Thyroid gland (tissue), 4 donors: ENCODE measurements at regions not wholly inside any gene's neighbourhood (a gene's known extent, or its start where the extent isn't known, plus 50 kb on each side); places are given as distances from the start of the nearest gene placed in this dataset.

Experiments used
- DNase-seq, 2 donors: peaks; one replicate each; pipeline ENCODE4 v3.0.0-alpha.2; 2019
- H3K27ac ChIP-seq, 3 donors: fragments of 200-600 bp; sonication (generic); 1 replicate in 2 of 3; 2 replicates in 1 of 3; pipeline ENCODE4 v1.5.1; 2016 to 2019; ENCODE audit warnings: mild to moderate bottlenecking in 1 of 3, moderate library complexity in 1 of 3
- H3K27me3 ChIP-seq: fragments of 200-600 bp; sonication (generic); one replicate; pipeline ENCODE4 v1.5.1; 2019
- H3K36me3 ChIP-seq, 2 donors: fragments of 200-600 bp; sonication (generic); one replicate each; pipeline ENCODE4 v1.5.1; 2016 to 2019
- H3K4me1 ChIP-seq, 2 donors: fragments of 200-600 bp; sonication (generic); one replicate each; pipeline ENCODE4 v1.5.1; 2017 to 2019
- H3K4me3 ChIP-seq, 3 donors: fragments of 200-600 bp; sonication (generic); replicated peaks in 1 of 3; 1 replicate in 2 of 3; 2 replicates in 1 of 3; pipeline ENCODE4 v1.5.1; 2016; ENCODE audit warnings: mild to moderate bottlenecking in 1 of 3
- H3K9me3 ChIP-seq: fragments of 200-600 bp; sonication (generic); one replicate; pipeline ENCODE4 v1.5.1; 2017
- POLR2A ChIP-seq, 2 donors: fragments of 450-650 bp; IDR thresholded peaks; one replicate each; pipeline ENCODE4 v1.6.1; 2017; ENCODE audit warnings: antibody characterized with exemption in 2 of 2, mild to moderate bottlenecking in 2 of 2, moderate library complexity in 1 of 2
- WGBS, 2 donors: methylation state at CpG; one replicate each; pipeline ENCODE4 v1.1.5; 2017; 5-methylcytosine and 5-hydroxymethylcytosine counted together
- intact Hi-C: fragments of 100-400 bp; cut with DNase I; formaldehyde crosslinking; loops from one replicate; pipeline ENCODE4 v1.15.1; 2023
- TF ChIP-seq, protein P1 (sequence below), 6 experiments: fragments of 200-600 bp in 3 of 6; fragments of 450-650 bp in 3 of 6; sonication (generic) in 3 of 6; IDR thresholded peaks; one replicate each; pipeline ENCODE4 v1.5.1; 2016 to 2019; ENCODE audit warnings: antibody characterized with exemption in 6 of 6, mild to moderate bottlenecking in 2 of 6, inconsistent platforms in 1 of 6, moderate library complexity in 1 of 6

DNA sequence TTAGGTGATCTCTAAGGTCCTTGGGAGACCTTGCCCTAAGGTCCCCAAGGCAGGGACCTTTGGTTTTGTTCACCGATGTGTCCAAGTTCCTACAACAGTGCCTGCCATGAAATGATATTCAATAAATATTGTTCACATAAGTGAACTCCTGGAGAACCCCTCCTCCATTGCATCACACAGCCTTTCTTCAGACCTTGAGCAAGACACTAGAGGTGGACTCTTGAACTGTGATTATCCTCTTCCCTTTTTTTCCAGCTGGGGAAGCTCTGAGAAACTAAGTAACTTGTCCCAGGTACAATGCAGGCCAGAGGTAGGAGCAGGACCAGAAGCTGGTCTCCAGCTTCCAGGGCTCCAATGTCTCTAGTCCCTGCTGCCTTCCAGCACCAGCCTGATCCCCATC lies 76.6 kb upstream of the LMO1 start:
- 86 to 100% methylated on average over 1 of the region's 1 CpG for WGBS, 2 donors
- DNase-seq: no peak
- Histone ChIP-seq H3K27ac (no peak overlapping the region), H3K27me3 (no peaks in the 10 kb centered on the region), H3K4me3 (no peak overlapping the region), H3K9me3 (no peaks in the 10 kb centered on the region), H3K4me1 (peaks cover 0 to 6% of the 10 kb centered on the region in 2 donors), H3K36me3 (no peaks in the 10 kb centered on the region)
- TF ChIP-seq POLR2A (IDR thresholded peaks at IDR 0.05): no peak
- TF ChIP-seq, protein P1, sequence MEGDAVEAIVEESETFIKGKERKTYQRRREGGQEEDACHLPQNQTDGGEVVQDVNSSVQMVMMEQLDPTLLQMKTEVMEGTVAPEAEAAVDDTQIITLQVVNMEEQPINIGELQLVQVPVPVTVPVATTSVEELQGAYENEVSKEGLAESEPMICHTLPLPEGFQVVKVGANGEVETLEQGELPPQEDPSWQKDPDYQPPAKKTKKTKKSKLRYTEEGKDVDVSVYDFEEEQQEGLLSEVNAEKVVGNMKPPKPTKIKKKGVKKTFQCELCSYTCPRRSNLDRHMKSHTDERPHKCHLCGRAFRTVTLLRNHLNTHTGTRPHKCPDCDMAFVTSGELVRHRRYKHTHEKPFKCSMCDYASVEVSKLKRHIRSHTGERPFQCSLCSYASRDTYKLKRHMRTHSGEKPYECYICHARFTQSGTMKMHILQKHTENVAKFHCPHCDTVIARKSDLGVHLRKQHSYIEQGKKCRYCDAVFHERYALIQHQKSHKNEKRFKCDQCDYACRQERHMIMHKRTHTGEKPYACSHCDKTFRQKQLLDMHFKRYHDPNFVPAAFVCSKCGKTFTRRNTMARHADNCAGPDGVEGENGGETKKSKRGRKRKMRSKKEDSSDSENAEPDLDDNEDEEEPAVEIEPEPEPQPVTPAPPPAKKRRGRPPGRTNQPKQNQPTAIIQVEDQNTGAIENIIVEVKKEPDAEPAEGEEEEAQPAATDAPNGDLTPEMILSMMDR (IDR thresholded peaks at IDR 0.05): no peak
- intact Hi-C loops: no loop called here

DNA sequence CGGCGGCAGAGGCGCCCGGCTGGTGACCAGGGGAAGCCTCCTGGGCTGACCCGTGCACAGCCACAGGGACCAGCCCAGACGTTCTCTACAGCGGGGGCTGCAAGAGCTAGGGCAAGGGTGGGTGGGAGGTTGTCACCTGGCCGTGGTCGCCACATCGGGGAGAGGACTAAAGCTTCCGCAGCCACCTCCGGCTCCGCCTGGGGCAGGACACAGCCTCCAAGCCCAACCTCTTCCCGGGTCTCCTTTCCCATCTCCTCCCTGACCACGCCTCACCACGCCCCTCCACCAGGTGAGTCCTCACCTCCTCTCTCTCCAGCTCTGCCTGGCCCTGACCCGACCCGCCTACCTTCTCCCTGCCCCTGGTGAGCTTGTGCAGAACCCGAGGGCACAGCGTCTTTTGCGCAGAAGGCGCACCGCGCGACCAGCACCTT lies 75.9 kb upstream of the LMO1 start:
- Histone ChIP-seq H3K36me3 (no peaks in the 10 kb centered on the region), H3K4me3 (no peak overlapping the region), H3K27ac (no peak overlapping the region), H3K4me1 (peaks cover 0 to 6% of the 10 kb centered on the region in 2 donors), H3K9me3 (no peaks in the 10 kb centered on the region), H3K27me3 (no peaks in the 10 kb centered on the region)
- DNase-seq: no peak
- intact Hi-C loops: no loop called here
- 59 to 73% methylated on average over 21 to 23 of the region's 25 CpGs for WGBS, 2 donors
- TF ChIP-seq POLR2A (IDR thresholded peaks at IDR 0.05): no peak
- TF ChIP-seq, protein P1 (IDR thresholded peaks at IDR 0.05): no peak

DNA sequence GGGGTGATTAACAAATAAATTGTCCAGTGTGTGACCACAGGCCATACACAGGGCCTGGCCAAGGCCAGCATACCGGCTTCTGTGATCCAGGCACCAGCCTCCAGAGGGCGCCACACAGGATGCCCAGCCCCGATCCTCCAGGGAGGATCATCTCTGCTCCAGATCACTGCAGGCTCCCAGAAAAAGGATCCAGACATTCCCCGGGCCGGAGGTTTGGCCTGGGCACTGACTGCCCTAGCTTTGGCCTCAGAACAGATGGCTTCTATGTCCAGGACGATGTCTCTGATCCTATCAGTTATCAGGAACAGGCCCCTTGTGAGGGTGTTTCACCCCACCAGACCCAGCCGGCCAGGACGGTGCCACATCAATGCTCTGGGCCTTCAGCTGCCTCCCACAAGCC lies 74.5 kb upstream of the LMO1 start:
- intact Hi-C loops: no loop called here
- Histone ChIP-seq H3K4me3 (no peak overlapping the region), H3K27me3 (no peaks in the 10 kb centered on the region), H3K27ac (no peak overlapping the region), H3K4me1 (peaks cover 0 to 6% of the 10 kb centered on the region in 2 donors), H3K36me3 (no peaks in the 10 kb centered on the region), H3K9me3 (no peaks in the 10 kb centered on the region)
- TF ChIP-seq, protein P1 (IDR thresholded peaks at IDR 0.05): peak in 4 of 6 experiments; percentile 30 to 68 (median 38)
- no peak for TF ChIP-seq POLR2A (IDR thresholded peaks at IDR 0.05)
- DNase-seq: peak; percentile 35 to 53
- 57 to 62% methylated on average over 8 of the region's 8 CpGs for WGBS, 2 donors

DNA sequence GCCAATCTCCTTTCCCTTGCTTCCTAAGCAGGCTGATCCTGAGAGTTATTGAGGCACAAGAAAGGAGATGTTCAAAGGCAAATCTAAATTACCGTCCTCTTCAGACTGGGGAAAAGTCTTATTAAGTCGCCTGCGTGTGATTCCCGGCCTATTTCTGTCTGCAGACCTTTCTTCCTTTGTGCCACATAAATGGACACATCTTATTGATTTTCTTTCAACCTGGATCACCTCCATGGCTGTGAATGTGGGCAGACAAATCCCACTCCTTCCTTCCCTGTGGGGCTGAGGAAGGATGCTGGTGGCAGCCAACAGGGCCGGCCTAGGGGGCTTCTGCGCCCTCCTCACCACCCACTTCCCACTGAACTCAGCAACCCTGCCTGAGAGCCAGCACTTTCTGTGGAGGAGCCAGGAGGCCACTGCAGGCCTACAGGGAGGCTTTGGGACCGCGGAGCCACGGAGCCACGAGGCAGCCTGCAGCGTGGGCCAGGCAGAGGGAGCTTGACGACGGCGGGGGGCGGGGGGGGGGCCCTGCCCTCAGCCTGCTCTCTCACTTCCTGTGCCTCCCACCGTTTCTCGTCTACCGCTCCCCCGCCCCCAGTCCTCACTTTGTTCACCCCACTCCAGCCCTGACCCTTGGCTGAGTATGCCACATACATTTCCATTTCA lies 73.6 kb upstream of the LMO1 start:
- DNase-seq: no peak
- H3K4me3 ChIP-seq: no peak overlapping the region
- intact Hi-C loops: no loop called here
- no peaks in the 10 kb centered on the region for H3K9me3 ChIP-seq
- H3K27ac ChIP-seq: no peak overlapping the region
- H3K27me3 ChIP-seq: no peaks in the 10 kb centered on the region
- TF ChIP-seq, protein P1 (IDR thresholded peaks at IDR 0.05): no peak
- TF ChIP-seq POLR2A (IDR thresholded peaks at IDR 0.05): no peak
- H3K36me3 ChIP-seq: no peaks in the 10 kb centered on the region
- H3K4me1 ChIP-seq: peaks cover 0 to 6% of the 10 kb centered on the region in 2 donors
- WGBS, 2 donors: 86 to 94% methylated on average over 18 to 19 of the region's 19 CpGs

DNA sequence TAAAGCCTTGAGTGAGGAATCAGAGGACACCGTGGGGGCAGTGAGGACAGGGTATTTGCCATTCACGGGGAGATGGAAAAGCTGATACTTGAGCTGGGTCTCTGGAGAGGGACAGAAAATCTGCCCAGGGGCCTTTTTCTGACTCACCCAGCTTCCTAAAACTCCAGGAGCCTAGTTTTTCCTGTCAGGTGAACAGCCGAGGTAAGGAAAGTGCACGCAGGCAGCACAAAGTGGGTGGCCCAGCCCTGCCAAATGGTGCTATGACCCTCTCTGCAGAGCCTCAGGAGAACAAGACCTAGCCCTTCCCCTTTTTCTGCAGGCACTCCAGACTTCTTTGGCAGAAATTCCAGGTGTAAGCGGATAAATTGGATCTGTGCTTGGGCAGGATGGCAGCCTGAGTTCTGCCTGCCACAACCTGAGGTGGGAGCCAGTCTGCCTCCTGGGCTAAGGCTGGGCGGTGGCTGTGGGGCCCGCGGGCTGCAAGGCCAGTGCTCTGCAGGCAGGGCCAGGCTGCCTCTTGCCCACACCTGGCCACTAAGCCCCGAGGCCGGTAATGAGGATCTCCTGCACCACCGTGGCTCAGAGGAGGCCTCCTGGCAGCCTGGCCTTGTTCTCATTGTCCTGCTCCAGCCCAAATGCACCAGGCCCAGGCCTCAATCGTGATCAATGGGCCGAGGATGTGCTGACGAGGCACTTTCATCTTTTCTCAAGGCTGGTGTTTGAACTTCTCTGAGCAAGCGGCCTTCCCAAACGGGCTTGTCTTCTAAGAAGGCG lies 72.9 kb upstream of the LMO1 start:
- Histone ChIP-seq H3K4me3 (no peak overlapping the region), H3K9me3 (no peaks in the 10 kb centered on the region), H3K4me1 (peaks cover 0 to 6% of the 10 kb centered on the region in 2 donors), H3K36me3 (no peaks in the 10 kb centered on the region), H3K27ac (no peak overlapping the region), H3K27me3 (no peaks in the 10 kb centered on the region)
- WGBS, 2 donors: 72% methylated on average over 13 of the region's 17 CpGs
- TF ChIP-seq, protein P1 (IDR thresholded peaks at IDR 0.05): no peak
- no peak for TF ChIP-seq POLR2A (IDR thresholded peaks at IDR 0.05)
- peak; percentile 59 to 62 for DNase-seq
- intact Hi-C loops: no loop called here
